Esophagus muscularis mucosa (tissue), 3 donors: ENCODE measurements at regions not wholly inside any gene's neighbourhood (a gene's known extent, or its start where the extent isn't known, plus 50 kb on each side); places are given as distances from the start of the nearest gene placed in this dataset.
"Not testable (repeated sequence)": the region's sequence is repeated elsewhere in the genome, so short reads cannot be mapped to it uniquely, and the experiment has no call there.

Experiments used
- CTCF ChIP-seq, 3 experiments: fragments of 200-600 bp in 2 of 3; fragments of 450-650 bp in 1 of 3; sonication (generic) in 2 of 3; IDR thresholded peaks; one replicate each; pipeline ENCODE4 v1.5.1; 2017 to 2019; ENCODE audit warnings: antibody characterized with exemption in 3 of 3, mild to moderate bottlenecking in 2 of 3, moderate library complexity in 1 of 3
- POLR2A ChIP-seq: fragments of 450-650 bp; IDR thresholded peaks from one replicate; pipeline ENCODE4 v1.6.1; 2017; ENCODE audit warnings: antibody characterized with exemption, moderate library complexity, mild to moderate bottlenecking, low read depth

- not testable (repeated sequence) for TF ChIP-seq POLR2A; CTCF (IDR thresholded peaks at IDR 0.05)
Measured at GRCh38 chr4:118454857-118455256, 102.1 kb upstream of the PRSS12 start.
